GM19023 (cell line): ENCODE measurements at regions not wholly inside any gene's neighbourhood (a gene's known extent, or its start where the extent isn't known, plus 50 kb on each side); places are given as distances from the start of the nearest gene placed in this dataset.

Source experiments
- ATAC-seq: cut with Tn5 transposase; IDR thresholded peaks from one replicate; pipeline ENCODE4 v1.9.1; 2021; ENCODE audit warnings: mild to moderate bottlenecking, moderate library complexity; ENCODE audit not compliant: unreplicated experiment

DNA sequence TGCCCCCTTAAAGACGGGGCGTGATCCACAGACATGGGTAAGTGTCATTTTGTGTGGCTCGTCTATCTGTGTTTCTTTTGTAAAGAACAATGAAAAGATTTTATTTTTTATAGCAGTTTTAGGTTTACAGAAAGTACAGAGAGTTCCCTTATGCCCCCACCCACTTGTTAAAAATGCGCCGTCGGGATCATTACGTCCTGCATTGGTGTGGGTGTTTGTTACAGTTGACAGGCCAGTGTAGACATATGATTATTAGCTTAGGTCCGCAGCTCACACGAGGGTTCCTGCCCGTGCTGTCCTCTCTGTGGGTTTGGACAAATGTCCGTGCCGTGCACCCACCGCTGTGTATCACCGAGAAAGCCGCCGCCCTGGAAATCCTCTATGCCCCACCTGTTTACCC, 50.5 kb downstream of the RGS12 start:
- ATAC-seq: no peak

DNA sequence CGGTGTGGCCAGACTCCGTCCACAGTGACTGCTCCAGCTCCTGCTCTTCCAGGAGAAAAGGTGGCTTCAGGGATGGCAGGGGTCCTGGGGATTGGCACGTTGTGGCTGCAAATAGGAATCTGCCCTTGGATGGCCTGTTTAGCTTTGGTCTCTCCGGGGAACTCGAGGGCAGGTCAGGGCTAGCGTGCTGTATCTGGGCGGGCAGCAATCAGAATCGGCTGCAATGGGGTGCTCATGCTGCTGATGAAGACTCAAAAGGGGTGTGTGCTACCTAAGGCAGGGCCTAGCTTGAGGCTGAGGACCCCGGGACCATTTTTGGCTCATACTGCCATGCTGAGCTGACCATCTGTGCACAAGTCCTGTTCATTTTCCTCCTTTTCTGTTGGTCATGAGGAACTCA, 51.3 kb downstream of the RGS12 start:
- ATAC-seq: no peak

- no peak for ATAC-seq
Measured at GRCh38 chr4:3344596-3344995, 51.8 kb downstream of the RGS12 start.

DNA sequence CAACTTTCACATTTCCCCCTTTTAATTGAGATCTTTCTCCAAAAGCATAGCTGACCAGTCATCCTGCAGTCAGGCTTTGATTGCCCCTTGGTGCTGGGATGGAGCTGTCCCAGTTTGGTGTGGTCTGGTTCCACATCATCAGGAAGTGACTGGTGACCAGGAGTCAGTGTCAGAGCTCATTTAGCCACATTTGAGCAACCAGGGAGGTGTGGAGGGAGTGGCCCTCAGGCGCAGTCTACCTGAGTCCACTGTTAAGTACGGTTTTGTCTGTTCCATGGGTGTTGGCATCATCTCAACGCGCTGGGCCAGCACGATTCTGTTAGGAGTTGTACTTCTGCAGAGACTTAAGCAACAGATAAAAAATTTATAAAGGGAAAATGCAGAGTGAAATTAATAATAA, 52.6 kb downstream of the RGS12 start:
- no peak for ATAC-seq

GRCh38 chr4:3346146-3346545, 53.3 kb downstream of the RGS12 start:
- no peak for ATAC-seq

DNA sequence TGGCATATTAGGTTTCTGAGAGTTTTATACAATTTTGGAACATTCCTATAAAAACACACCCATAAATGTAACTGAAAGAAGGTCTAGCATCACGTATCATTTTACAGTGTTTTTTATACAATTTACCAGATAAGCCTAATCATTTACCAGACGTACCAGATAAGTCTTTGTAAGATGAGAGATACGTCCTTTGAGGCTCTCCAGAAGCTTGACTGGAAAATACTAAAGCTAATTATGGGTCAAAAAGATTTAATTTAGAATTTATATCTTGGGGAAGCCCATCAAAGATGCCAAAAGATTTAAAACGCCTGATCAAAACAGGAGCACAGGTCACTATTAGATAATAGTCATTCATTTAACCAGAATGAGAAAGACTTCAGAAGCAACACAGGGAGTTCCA, 55.0 kb downstream of the RGS12 start:
- ATAC-seq: no peak

GRCh38 chr4:3348621-3349020, 55.8 kb downstream of the RGS12 start:
- ATAC-seq: no peak

DNA sequence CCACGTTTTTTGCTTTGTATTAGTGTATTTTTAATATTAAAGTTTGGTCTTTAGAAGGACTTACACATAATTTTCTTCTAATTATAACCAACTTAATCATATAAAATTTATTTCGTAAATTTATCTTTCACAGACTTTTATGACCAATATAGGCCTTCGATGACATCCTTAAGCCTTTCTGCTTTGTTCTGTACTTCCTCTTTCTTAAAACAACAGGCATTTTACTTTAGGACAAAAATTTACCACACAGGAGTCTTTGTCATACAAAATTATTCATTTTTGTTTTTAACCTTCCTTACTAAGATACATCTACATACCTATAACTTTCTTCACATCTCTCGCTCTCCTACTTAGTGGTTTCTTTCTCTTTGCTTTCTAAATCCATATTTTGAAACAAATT, 56.3 kb downstream of the RGS12 start:
- ATAC-seq: no peak

DNA sequence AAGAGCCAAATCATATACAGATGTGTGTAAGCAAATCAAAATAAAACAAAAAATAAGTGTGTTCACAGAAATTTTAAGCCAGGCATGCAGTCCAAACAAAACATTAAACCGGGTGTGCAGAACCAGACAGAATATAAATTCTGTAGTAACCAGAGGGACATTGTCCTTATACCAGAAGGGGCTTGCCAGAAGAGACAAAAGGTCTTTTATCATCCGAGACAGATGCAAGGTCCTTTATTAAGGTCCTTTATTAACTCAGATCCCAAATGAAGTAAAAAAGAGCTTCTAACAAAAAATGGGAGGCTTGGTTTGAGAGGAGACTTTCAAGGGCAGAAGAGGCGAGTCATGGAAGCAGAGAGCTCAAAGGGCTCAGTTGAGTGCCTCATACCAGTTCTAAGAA, 59.2 kb downstream of the RGS12 start:
- ATAC-seq: no peak

GRCh38 chr4:3352505-3352904, 59.7 kb downstream of the RGS12 start:
- ATAC-seq: no peak

DNA sequence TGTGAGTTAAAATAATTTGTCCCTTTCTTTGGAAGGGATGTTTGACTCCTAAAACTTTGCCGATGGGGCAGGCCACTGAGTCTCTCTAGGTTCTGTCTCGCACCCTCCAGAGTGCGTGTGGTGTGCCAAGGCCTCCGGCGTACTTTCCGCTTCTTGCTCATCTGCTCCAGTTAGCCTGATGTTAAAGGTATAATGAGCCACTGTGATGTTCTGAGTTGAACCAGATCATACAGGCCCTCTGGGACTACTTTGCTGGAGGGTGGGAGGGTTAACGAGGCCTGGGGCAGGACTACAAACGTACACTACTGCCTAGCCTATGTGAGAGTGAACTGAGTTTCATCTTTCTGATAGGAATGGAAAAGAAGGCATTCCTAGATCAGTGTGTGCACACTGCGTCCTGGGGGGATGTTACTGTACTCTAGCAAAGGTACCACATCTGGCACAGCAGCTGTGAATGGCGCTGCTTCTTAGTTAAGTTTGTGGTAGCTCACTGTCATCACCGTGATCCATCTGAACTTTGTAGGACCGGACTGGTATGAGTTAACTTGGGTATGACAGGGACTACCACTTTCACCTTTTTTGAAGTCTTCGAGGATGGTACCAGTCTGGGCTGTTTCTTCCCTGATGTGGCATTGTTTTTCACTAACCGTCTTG, 60.2 kb downstream of the RGS12 start:
- no peak for ATAC-seq

- no peak for ATAC-seq
Measured at GRCh38 chr4:3353752-3354454, 61.1 kb downstream of the RGS12 start.

DNA sequence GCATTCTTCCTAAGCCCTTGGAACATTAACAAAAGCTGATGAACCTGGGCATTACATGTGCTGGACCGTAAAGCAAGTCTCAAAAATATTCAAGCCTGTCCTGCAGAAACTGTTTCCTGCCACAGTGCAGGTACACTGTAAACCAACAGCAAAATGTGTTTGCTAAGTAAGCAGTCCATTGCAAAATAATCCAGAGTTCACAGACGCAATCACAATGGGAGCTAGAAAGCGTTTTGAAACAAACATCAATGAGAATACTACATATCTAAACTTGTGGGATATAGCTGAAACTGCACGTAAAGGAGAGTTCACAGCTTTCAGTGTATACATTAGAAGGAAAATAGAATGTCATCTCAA, 61.6 kb downstream of the RGS12 start:
- no peak for ATAC-seq

DNA sequence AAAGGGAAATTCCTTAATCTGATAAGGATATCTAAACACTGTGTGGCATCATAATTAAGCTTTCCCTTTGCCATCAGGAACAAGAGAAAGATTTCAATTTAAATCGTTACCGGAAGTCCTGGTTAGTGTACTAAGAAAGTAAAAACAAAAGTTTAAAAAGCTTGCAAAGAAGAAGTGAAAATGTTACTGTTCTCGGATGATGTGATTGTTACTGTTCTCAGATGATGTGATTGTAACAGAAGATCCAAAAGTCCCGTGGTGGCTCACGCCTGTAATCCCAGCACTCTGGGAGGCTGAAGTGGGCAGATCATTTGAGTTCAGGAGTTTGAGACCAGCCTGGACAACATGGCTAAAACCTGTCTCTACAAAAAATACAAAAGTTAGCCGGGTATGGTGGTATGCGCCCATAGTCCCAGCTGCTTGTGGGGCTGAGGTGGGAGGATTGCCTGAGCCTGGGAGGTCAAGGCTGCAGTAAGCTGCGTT, 62.5 kb downstream of the RGS12 start:
- ATAC-seq: no peak

DNA sequence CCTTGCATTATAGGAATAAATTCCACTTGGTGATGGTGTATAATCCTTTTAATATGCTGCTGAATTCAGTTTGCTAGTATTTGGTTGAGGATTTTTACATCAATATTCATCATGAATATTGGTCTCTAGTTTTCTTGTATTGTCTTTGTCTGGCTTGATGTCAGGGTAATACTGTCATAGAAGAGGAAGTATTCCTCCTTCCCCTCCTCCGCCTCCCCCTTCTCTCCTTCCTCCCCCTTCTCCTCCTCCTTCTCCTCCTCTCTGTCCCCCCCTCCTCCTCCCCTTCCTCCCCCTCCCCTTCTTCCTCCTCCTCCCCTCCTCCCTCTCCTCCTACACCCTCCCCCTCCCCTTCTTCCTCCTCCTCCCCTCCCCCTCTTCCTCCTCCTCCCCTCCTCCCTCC, 65.8 kb downstream of the RGS12 start:
- ATAC-seq: no peak

- no peak for ATAC-seq
Measured at GRCh38 chr4:3360777-3361176, 68.0 kb downstream of the RGS12 start.

DNA sequence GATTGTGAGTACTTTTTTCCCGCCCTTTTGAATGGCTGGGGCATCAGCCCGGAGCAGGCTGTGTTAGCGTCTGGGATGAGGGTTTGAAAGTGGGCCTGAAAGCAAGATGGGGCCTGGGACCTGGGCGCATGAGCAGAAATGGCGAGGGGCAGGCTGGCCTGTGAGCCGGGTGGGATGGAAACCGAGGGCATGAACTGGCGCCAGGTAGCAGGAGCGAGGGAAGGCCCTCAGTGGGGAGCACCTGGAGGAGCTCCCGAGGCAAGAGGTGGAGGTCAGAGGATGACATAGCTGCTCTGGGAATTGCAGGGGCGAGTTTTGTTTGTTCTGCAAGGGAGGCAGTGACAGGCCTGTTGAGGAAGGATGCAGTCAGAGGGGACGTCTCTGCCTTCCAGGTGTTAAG, 68.6 kb downstream of the RGS12 start:
- no peak for ATAC-seq

DNA sequence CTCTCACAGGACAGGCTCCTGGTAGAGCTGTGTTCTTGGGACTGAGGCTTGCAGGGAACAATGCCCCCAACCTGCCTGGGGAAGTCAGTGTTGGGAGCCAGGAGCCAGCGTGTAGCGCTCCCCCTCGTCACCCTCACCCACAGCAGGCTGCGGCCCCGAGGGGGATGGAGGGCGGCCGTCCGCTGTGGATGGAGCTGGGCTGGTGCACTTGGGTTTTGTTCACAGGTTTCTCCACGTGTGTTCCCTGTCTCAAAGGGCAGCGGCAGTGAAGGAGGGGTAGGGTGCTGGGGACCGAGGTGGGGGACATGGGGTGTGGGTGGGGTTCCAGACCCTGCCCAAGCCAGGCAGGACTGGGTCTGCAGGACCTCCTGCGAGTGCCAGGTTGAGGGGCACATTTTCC, 69.1 kb downstream of the RGS12 start:
- no peak for ATAC-seq

DNA sequence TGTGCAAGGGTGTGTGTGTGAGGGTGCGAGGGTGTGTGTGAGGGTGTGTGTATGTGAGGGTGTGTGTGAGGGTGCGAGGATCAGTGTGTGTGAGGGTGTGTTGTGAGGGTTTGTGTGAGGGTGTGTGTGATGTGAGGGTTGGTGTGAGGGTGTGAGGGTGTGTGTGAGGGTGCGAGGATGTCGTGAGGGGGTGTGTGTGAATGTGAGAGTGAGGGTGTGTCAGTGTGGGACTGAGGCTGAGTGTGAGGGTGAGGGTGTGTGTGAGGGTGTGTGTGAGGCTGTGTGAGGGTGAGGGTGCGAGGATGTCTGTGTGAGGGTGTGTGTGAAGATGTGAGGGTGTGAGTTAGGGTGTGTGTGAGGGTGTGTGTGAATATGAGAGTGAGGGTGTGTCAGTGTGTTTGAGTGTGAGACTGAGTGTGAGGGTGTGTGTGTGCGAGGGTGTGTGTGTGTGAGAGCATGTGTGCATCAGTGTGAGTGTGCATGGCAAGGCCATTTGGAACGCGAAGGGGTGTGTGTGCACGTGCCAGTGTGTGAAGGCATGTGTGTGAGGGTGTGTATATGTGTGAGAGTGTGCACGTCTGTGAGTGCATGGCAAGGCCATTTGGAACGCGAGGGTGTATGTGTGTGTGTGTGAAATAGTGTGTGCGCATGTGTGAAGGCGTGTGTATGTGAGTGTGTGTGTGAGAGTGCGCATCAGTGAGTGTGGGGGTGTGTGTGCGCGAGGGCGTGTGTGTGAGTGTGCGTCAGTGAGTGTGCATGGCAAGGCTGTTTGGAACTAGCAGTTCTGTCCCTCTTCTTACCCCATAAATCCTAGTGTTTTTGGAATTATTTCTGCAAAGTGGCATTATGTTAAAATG, 69.8 kb downstream of the RGS12 start:
- no peak for ATAC-seq

GRCh38 chr4:3363411-3364141, 70.8 kb downstream of the RGS12 start:
- no peak for ATAC-seq

DNA sequence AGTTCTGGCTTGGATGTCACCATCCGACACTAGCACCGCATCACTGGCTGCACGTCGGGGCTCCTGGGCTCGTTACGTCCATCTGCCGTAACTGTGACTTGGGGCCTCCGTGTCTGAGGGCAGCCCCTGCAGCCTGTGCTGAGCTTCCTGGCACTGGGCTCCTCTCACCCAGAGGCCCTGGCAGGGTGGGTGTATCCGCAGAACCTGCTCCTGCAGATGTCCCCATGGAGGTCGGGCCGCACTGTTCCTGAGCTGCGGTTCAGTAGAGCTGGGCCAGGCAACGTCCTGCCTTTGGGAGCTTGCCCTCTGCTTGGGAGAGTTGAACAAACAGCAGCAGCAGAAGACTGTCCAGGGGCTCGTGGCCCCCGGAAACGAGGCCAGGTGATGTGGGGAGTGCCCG, 71.4 kb downstream of the RGS12 start:
- ATAC-seq: no peak
